Upper lobe of right lung (tissue), 1 donor: ENCODE measurements at regions not wholly inside any gene's neighbourhood (a gene's known extent, or its start where the extent isn't known, plus 50 kb on each side); places are given as distances from the start of the nearest gene placed in this dataset.

ENCODE experiments used
- ATAC-seq: fragments of 200-7000 bp; cut with Tn5 transposase; one replicate; pipeline ENCODE4 v1.9.1; 2020; ENCODE audit warnings: mild to moderate bottlenecking, moderate library complexity
- DNase-seq: peaks from one replicate; pipeline ENCODE4 v3.0.0-alpha.2; 2020
- H3K27ac ChIP-seq: fragments of 200-600 bp; one replicate; pipeline ENCODE4 v1.8.0; 2022
- H3K27me3 ChIP-seq: fragments of 200-600 bp; one replicate; pipeline ENCODE4 v1.8.0; 2022; ENCODE audit warnings: mild to moderate bottlenecking
- H3K36me3 ChIP-seq: fragments of 200-600 bp; one replicate; pipeline ENCODE4 v1.8.0; 2022
- H3K4me1 ChIP-seq: fragments of 200-600 bp; one replicate; pipeline ENCODE4 v1.8.0; 2022
- H3K4me3 ChIP-seq: fragments of 200-600 bp; one replicate; pipeline ENCODE4 v1.8.0; 2022; ENCODE audit warnings: mild to moderate bottlenecking
- H3K9me3 ChIP-seq: fragments of 200-600 bp; one replicate; pipeline ENCODE4 v1.8.0; 2022
- CTCF ChIP-seq: fragments of 200-600 bp; IDR thresholded peaks from one replicate; pipeline ENCODE4 v1.8.0; 2022; ENCODE audit warnings: antibody characterized with exemption
- intact Hi-C: fragments of 100-400 bp; cut with DNase I; formaldehyde crosslinking; loops from one replicate; pipeline ENCODE4 v1.11.0; 2022
- donor health status: DM: no; HTN: yes; CAD: no; lungs with severe emphysema.

- DNase-seq: no peak
- no peaks in the 10 kb centered on the region for H3K36me3 ChIP-seq
- H3K27ac ChIP-seq: no peak overlapping the region
- ATAC-seq: no peak
- no peak overlapping the region for H3K4me3 ChIP-seq
- H3K4me1 ChIP-seq: no peaks in the 10 kb centered on the region
- no peaks in the 10 kb centered on the region for H3K27me3 ChIP-seq
- no peaks in the 10 kb centered on the region for H3K9me3 ChIP-seq
- TF ChIP-seq CTCF: no peak
- intact Hi-C loops: no loop called here
These were observed 86.7 kb upstream of the TPP2 start for GRCh38 chr13:102510072-102510471.

GRCh38 chr13:102508411-102508810 lies 88.4 kb upstream of the TPP2 start:
- H3K9me3 ChIP-seq: no peaks in the 10 kb centered on the region
- no peak overlapping the region for H3K27ac ChIP-seq
- H3K4me1 ChIP-seq: no peaks in the 10 kb centered on the region
- H3K27me3 ChIP-seq: no peaks in the 10 kb centered on the region
- DNase-seq: no peak
- H3K4me3 ChIP-seq: no peak overlapping the region
- no peak for ATAC-seq
- H3K36me3 ChIP-seq: no peaks in the 10 kb centered on the region
- intact Hi-C loops: no loop called here
- TF ChIP-seq CTCF: no peak

- no peaks in the 10 kb centered on the region for H3K36me3 ChIP-seq
- no peaks in the 10 kb centered on the region for H3K27me3 ChIP-seq
- H3K4me1 ChIP-seq: no peaks in the 10 kb centered on the region
- H3K9me3 ChIP-seq: no peaks in the 10 kb centered on the region
- intact Hi-C loops: no loop called here
- TF ChIP-seq CTCF: no peak
- no peak overlapping the region for H3K27ac ChIP-seq
- ATAC-seq (no peak), DNase-seq (no peak)
- no peak overlapping the region for H3K4me3 ChIP-seq
These were observed 92.8 kb upstream of the TPP2 start for GRCh38 chr13:102504002-102504401.

GRCh38 chr13:102495663-102496062 lies 93.8 kb upstream of the FGF14 start:
- no peak for ATAC-seq
- Histone ChIP-seq H3K4me3 (no peak overlapping the region), H3K36me3 (no peaks in the 10 kb centered on the region), H3K27me3 (no peaks in the 10 kb centered on the region), H3K4me1 (no peaks in the 10 kb centered on the region), H3K27ac (no peak overlapping the region), H3K9me3 (no peaks in the 10 kb centered on the region)
- DNase-seq: no peak
- intact Hi-C loops: no loop called here
- no peak for TF ChIP-seq CTCF

GRCh38 chr13:102487330-102487729 lies 85.5 kb upstream of the FGF14 start:
- Histone ChIP-seq H3K27ac (no peak overlapping the region), H3K36me3 (no peaks in the 10 kb centered on the region)
- no peak for DNase-seq

More at GRCh38 chr13:102487330-102487729, 85.5 kb upstream of the FGF14 start:
- no peaks in the 10 kb centered on the region for H3K9me3 ChIP-seq
- no peak overlapping the region for H3K4me3 ChIP-seq
- no peaks in the 10 kb centered on the region for H3K27me3 ChIP-seq
- no peaks in the 10 kb centered on the region for H3K4me1 ChIP-seq
- ATAC-seq: no peak
- intact Hi-C loops: no loop called here
- TF ChIP-seq CTCF: no peak
